ENCODE measurements at regions not wholly inside any gene's neighbourhood (a gene's known extent, or its start where the extent isn't known, plus 50 kb on each side); places are given as distances from the start of the nearest gene placed in this dataset.

DNA sequence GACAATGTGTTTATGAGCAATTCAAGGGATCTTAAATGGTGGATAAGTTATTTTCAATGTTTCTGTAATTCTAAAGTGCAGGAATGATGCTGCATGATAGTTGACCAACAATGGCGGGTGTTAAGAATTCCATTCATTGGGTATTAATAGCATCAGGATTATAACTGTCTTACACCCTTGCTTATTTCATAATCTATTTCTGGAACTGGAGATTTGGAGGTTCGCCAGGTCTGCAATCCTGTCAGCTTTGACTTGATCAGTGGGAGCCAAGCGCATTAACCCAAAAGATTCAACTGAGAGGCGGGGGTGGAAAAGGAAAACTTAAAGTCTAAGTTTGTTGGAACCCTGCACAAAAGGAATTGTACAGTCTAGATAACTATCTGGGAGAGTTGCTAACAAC is 114.9 kb upstream of the ZEB1 start:
- no peaks in the 10 kb centered on the region for H4K20me1 ChIP-seq (ENCODE audit: low read depth, low read length)
- no peak overlapping the region for H3K9ac ChIP-seq (ENCODE audit: low read length)
- H3K4me2 ChIP-seq (ENCODE audit: low read depth, low read length, poor library complexity, severe bottlenecking) = no peak overlapping the region
- H3K79me2 ChIP-seq (ENCODE audit: insufficient read depth, low read length) = no peaks in the 10 kb centered on the region
- H2AFZ ChIP-seq (ENCODE audit: low read depth, low read length, severe bottlenecking) = no peak overlapping the region
- H3K36me3 ChIP-seq (ENCODE audit: low read length) = no peaks in the 10 kb centered on the region
- no peak overlapping the region for H3K27ac ChIP-seq (ENCODE audit: low read depth, low read length)
- TF ChIP-seq EZH2phosphoT487 (conservative IDR thresholded peaks at IDR 0.05; ENCODE audit: low read length) = no peak
- TF ChIP-seq, protein P1, sequence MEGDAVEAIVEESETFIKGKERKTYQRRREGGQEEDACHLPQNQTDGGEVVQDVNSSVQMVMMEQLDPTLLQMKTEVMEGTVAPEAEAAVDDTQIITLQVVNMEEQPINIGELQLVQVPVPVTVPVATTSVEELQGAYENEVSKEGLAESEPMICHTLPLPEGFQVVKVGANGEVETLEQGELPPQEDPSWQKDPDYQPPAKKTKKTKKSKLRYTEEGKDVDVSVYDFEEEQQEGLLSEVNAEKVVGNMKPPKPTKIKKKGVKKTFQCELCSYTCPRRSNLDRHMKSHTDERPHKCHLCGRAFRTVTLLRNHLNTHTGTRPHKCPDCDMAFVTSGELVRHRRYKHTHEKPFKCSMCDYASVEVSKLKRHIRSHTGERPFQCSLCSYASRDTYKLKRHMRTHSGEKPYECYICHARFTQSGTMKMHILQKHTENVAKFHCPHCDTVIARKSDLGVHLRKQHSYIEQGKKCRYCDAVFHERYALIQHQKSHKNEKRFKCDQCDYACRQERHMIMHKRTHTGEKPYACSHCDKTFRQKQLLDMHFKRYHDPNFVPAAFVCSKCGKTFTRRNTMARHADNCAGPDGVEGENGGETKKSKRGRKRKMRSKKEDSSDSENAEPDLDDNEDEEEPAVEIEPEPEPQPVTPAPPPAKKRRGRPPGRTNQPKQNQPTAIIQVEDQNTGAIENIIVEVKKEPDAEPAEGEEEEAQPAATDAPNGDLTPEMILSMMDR (IDR thresholded peaks at IDR 0.05; ENCODE audit: insufficient read depth, low read length, poor library complexity, severe bottlenecking) = no peak
- no peaks in the 10 kb centered on the region for H3K9me3 ChIP-seq (ENCODE audit: insufficient read depth, low read length)
- no peaks in the 10 kb centered on the region for H3K9me2 ChIP-seq (replicated peaks; ENCODE audit: insufficient read depth, low read length)
- H3K27me3 ChIP-seq (ENCODE audit: low read length) = no peaks in the 10 kb centered on the region
- H3F3A ChIP-seq (ENCODE audit: insufficient read depth) = no peaks in the 10 kb centered on the region
- no peak overlapping the region for H3K4me3 ChIP-seq (ENCODE audit: insufficient read depth, low read length, poor library complexity, severe bottlenecking)

DNA sequence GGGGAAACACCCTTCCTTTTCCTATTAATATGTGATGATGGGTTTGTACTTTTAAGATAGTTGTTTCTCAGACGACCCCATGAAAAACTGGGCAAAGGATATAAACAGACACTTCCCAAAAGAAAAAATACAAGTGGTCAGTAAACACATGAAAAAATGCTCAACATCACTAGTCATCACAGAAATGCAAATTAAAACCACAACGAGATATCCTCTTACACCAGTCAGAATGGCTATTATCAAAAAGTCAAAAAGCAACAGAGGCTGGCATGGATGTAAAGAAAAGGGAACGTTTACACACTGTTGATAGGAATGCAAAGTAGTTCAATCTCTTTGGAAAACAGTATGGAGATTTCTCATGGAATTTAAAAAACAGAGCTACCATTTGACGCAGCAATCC is 111.4 kb upstream of the ZEB1 start:
- no peaks in the 10 kb centered on the region for H3K27me3 ChIP-seq (ENCODE audit: low read length)
- H2AFZ ChIP-seq (ENCODE audit: low read depth, low read length, severe bottlenecking) = no peak overlapping the region
- no peaks in the 10 kb centered on the region for H3F3A ChIP-seq (ENCODE audit: insufficient read depth)
- no peaks in the 10 kb centered on the region for H4K20me1 ChIP-seq (ENCODE audit: low read depth, low read length)
- no peak overlapping the region for H3K9ac ChIP-seq (ENCODE audit: low read length)
- no peaks in the 10 kb centered on the region for H3K9me3 ChIP-seq (ENCODE audit: insufficient read depth, low read length)
- no peaks in the 10 kb centered on the region for H3K79me2 ChIP-seq (ENCODE audit: insufficient read depth, low read length)
- no peak overlapping the region for H3K27ac ChIP-seq (ENCODE audit: low read depth, low read length)
- H3K36me3 ChIP-seq (ENCODE audit: low read length) = no peaks in the 10 kb centered on the region
- H3K9me2 ChIP-seq (replicated peaks; ENCODE audit: insufficient read depth, low read length) = no peaks in the 10 kb centered on the region
- no peak overlapping the region for H3K4me3 ChIP-seq (ENCODE audit: insufficient read depth, low read length, poor library complexity, severe bottlenecking)
- TF ChIP-seq, protein P1 (IDR thresholded peaks at IDR 0.05; ENCODE audit: insufficient read depth, low read length, poor library complexity, severe bottlenecking) = no peak
- no peak for TF ChIP-seq EZH2phosphoT487 (conservative IDR thresholded peaks at IDR 0.05; ENCODE audit: low read length)
- H3K4me2 ChIP-seq (ENCODE audit: low read depth, low read length, poor library complexity, severe bottlenecking) = no peak overlapping the region

DNA sequence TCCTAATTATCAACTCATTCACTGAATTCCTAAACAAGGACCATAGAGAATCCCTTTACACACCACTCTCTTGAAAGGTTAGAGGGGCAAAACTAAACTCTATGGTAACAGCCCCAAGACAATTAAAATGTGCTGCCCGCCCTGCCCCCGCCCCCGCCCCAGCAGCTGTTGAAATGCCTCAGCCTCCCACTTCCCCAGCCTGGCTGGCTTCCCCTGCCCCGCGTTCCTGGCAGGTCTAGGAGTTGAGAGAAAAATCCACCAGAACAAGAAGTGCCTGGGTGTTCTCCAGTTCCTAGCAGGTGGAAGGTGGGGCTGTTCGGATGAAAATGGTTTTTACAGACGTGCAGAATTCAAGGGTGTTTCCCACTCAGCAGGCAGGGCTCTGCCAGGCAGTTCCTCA is 109.5 kb upstream of the ZEB1 start:
- H2AFZ ChIP-seq (ENCODE audit: low read depth, low read length, severe bottlenecking) = no peak overlapping the region
- no peaks in the 10 kb centered on the region for H3K9me2 ChIP-seq (replicated peaks; ENCODE audit: insufficient read depth, low read length)
- H3K4me2 ChIP-seq (ENCODE audit: low read depth, low read length, poor library complexity, severe bottlenecking) = no peak overlapping the region
- no peak overlapping the region for H3K27ac ChIP-seq (ENCODE audit: low read depth, low read length)
- no peaks in the 10 kb centered on the region for H3K9me3 ChIP-seq (ENCODE audit: insufficient read depth, low read length)
- H3K27me3 ChIP-seq (ENCODE audit: low read length) = no peaks in the 10 kb centered on the region
- no peaks in the 10 kb centered on the region for H3K79me2 ChIP-seq (ENCODE audit: insufficient read depth, low read length)
- TF ChIP-seq, protein P1 (IDR thresholded peaks at IDR 0.05; ENCODE audit: insufficient read depth, low read length, poor library complexity, severe bottlenecking) = no peak
- no peak for TF ChIP-seq EZH2phosphoT487 (conservative IDR thresholded peaks at IDR 0.05; ENCODE audit: low read length)
- no peaks in the 10 kb centered on the region for H3F3A ChIP-seq (ENCODE audit: insufficient read depth)
- no peaks in the 10 kb centered on the region for H4K20me1 ChIP-seq (ENCODE audit: low read depth, low read length)
- no peak overlapping the region for H3K4me3 ChIP-seq (ENCODE audit: insufficient read depth, low read length, poor library complexity, severe bottlenecking)
- no peak overlapping the region for H3K9ac ChIP-seq (ENCODE audit: low read length)
- H3K36me3 ChIP-seq (ENCODE audit: low read length) = no peaks in the 10 kb centered on the region

DNA sequence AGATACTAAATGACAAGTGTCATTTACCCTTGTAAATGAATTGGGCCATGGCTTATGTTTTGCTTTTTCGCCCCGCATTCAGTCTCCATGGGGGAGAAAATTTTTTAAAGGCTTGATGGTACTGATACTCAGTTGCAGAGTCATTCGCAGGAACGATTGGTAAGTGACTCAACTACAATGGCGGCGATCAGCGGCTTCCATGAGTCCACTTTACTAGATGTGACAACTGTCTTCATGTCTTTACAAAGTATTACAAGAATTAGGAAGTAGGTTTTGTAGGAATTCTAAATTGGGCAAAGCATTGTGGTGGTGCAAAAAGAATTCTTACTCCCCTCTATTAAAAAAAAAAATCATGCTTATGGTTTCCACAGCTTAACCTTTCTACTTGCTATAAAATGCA is 108.8 kb upstream of the ZEB1 start:
- no peak for TF ChIP-seq EZH2phosphoT487 (conservative IDR thresholded peaks at IDR 0.05; ENCODE audit: low read length)
- TF ChIP-seq, protein P1 (IDR thresholded peaks at IDR 0.05; ENCODE audit: insufficient read depth, low read length, poor library complexity, severe bottlenecking) = no peak
- Histone ChIP-seq H3K4me3 (ENCODE audit: insufficient read depth, low read length, poor library complexity, severe bottlenecking) (no peak overlapping the region), H3K36me3 (ENCODE audit: low read length) (no peaks in the 10 kb centered on the region)

More for the DNA sequence above, 108.8 kb upstream of the ZEB1 start:
- Histone ChIP-seq H3K27ac (ENCODE audit: low read depth, low read length) (no peak overlapping the region), H3K27me3 (ENCODE audit: low read length) (no peaks in the 10 kb centered on the region), H3K9ac (ENCODE audit: low read length) (no peak overlapping the region), H2AFZ (ENCODE audit: low read depth, low read length, severe bottlenecking) (no peak overlapping the region), H3K79me2 (ENCODE audit: insufficient read depth, low read length) (no peaks in the 10 kb centered on the region), H4K20me1 (ENCODE audit: low read depth, low read length) (no peaks in the 10 kb centered on the region), H3F3A (ENCODE audit: insufficient read depth) (no peaks in the 10 kb centered on the region), H3K9me3 (ENCODE audit: insufficient read depth, low read length) (no peaks in the 10 kb centered on the region), H3K9me2 (replicated peaks; ENCODE audit: insufficient read depth, low read length) (no peaks in the 10 kb centered on the region), H3K4me2 (ENCODE audit: low read depth, low read length, poor library complexity, severe bottlenecking) (no peak overlapping the region)

Measured in SU-DHL-6 (cell line).